Thyroid gland (tissue), 4 donors: ENCODE measurements at regions not wholly inside any gene's neighbourhood (a gene's known extent, or its start where the extent isn't known, plus 50 kb on each side); places are given as distances from the start of the nearest gene placed in this dataset.

Experiments used
- CTCF ChIP-seq, 6 experiments: fragments of 200-600 bp in 3 of 6; fragments of 450-650 bp in 3 of 6; sonication (generic) in 3 of 6; IDR thresholded peaks; one replicate each; pipeline ENCODE4 v1.5.1; 2016 to 2019; ENCODE audit warnings: antibody characterized with exemption in 6 of 6, mild to moderate bottlenecking in 2 of 6, inconsistent platforms in 1 of 6, moderate library complexity in 1 of 6
- POLR2A ChIP-seq, 2 donors: fragments of 450-650 bp; IDR thresholded peaks; one replicate each; pipeline ENCODE4 v1.6.1; 2017; ENCODE audit warnings: antibody characterized with exemption in 2 of 2, mild to moderate bottlenecking in 2 of 2, moderate library complexity in 1 of 2

- no peak for TF ChIP-seq CTCF (IDR thresholded peaks at IDR 0.05)
- no peak for TF ChIP-seq POLR2A (IDR thresholded peaks at IDR 0.05)
Observed at GRCh38 chr7:91496251-91496820, 232.1 kb downstream of the FZD1 start.
